HG03342 (cell line): ENCODE measurements at regions not wholly inside any gene's neighbourhood (a gene's known extent, or its start where the extent isn't known, plus 50 kb on each side); places are given as distances from the start of the nearest gene placed in this dataset.

Experiments used
- ATAC-seq: cut with Tn5 transposase; IDR thresholded peaks from one replicate; pipeline ENCODE4 v1.9.1; 2021; ENCODE audit warnings: mild to moderate bottlenecking, moderate library complexity; ENCODE audit not compliant: unreplicated experiment

- ATAC-seq: no peak
These were observed 180.0 kb downstream of the MTRR start for GRCh38 chr5:8048920-8049319.

DNA sequence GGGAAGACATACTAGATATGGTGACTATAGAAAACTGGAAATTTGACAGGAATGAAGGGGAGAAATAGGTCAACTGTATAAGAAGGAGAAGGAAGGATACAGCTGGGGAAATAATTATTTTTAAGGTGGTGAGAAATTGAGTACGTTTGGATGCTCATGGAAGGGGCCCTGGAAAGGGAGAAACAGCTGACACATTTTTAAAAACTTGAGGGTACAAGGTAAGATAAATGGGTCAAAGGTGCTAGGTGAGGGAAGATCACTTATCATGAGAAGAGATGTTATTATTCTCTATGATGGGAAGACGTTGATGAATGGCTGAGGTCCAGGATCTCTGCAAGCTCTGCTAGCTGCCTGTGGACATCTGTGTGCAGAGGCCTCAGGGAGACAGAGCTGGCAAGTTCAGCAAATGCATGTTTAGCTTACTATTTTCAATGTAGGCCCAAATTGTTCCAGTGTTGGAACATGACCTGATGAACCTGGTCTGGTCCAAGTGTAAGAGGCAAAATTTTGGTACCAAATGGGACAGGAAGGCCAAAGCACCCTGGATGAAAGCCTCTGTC is 181.7 kb downstream of the MTRR start:
- no peak for ATAC-seq

GRCh38 chr5:8053270-8053669 is 184.3 kb downstream of the MTRR start:
- no peak for ATAC-seq

DNA sequence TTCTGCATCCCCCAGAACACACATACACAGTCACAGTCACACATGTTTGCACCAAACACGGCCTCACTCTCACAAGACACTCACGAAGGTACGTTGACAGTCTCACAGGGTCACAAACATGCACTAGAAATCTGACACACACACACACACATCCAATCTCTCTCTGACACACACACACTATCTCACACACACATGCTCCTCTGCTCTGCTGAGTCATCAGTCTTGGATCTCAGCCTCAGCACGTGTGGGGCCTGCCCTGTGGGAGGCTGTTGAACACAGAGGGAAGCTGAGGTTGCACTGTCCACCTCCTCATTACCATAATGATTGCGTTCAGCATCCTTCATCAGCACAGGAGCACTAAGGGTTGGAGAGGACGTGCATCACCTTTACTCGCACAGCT is 188.8 kb downstream of the MTRR start:
- no peak for ATAC-seq

- ATAC-seq: no peak
These were observed 189.8 kb downstream of the MTRR start for GRCh38 chr5:8058616-8059190.

DNA sequence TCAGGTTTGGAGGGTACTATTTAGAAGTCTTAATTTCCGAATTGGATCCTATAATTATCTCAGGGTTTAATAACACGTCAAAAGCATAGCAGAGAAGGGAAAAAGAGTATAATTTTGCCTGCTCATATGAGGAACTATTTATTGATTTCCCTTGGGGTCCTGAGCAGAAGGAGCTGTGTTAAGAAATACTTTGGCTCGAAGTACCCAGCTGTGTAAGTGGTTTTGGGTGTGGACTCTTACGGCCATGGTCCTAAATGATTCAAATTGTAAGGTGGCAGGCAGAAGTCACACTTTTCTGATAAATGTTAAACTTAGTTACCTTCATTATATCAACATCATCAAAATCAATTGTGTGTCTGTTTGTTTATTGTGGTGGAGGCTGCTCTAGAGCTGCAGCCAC is 190.4 kb downstream of the MTRR start:
- no peak for ATAC-seq

GRCh38 chr5:8060235-8060952 is 191.4 kb downstream of the MTRR start:
- no peak for ATAC-seq

DNA sequence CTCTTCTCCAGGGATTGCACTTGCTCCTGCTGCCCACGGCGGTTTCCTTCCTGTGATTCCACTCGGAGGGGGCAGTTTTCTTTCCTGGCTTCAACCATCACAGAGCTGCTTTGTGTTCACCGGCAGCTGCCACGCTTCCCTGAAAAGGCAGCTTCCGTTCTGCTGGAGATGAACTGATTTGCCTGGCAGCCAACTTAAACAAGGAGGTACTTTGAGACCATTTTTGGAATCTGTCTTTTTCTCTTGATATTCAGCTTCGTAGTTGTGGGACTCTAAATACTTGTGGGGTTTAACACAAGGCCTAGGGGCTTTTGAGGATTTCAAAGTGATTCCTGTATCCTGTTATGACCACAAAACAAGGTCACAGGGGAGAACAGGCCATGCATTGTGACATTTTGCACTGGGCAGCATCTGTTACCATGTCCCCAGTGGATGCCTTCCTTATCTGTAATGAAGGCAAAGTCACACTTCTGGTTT is 192.0 kb downstream of the MTRR start:
- ATAC-seq: no peak

GRCh38 chr5:8062521-8062920 is 193.6 kb downstream of the MTRR start:
- ATAC-seq: no peak

DNA sequence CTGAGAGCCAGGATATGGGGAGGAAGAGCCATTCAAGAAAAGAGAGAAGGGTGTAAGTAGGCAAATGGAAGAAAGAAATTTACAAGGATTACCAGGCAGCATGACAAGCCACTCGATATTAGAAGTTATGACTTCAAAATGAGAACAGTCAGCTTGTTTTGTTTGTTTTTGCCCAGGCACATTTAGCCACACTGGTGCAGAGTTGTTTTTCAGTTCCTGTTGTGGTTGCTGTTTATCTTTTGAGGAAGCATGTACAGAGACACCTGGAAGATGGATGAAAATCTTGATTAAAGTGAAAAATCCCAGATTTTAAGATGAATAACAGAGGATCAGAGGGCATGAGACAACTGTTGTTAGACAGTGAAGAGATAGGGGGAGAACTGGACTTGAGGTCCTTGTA is 199.1 kb downstream of the MTRR start:
- ATAC-seq: peak; percentile 53

DNA sequence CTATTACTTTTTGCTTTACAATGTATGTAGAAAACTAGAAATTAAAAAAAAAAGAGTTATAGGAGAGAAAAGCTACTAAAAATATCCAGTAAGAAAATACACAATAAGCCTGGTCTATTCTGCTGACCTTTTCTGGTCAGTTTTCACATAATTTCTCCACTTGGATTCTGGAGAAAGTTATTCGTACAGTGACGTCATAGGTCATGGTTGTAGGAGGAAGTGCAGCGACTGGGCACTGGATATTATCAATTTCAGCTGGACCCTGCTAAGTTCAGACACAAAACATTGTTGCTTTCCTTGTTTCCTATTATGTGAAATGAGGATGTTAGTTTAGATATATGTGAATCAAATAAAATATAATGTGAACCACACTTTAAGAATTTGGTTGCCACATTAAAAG is 201.2 kb downstream of the MTRR start:
- ATAC-seq: no peak

DNA sequence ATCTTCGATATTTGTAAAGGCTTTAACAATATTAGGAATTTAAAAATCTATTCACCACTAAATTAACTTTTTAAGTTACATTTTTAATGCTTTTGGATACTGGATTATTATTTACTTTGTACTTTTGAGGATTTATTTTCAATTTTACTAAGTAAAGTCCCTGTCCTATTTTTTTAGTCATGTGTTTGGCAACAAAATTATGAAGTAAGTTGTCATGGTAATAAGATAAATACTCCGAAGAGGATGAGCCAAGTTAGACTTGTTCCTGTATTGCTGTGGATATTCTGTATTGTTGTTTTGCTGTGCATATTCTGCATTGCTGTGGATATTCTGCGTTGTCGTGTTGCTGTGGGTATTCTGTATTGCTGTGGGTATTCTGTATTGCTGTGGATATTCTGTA is 210.1 kb downstream of the MTRR start:
- ATAC-seq: no peak

DNA sequence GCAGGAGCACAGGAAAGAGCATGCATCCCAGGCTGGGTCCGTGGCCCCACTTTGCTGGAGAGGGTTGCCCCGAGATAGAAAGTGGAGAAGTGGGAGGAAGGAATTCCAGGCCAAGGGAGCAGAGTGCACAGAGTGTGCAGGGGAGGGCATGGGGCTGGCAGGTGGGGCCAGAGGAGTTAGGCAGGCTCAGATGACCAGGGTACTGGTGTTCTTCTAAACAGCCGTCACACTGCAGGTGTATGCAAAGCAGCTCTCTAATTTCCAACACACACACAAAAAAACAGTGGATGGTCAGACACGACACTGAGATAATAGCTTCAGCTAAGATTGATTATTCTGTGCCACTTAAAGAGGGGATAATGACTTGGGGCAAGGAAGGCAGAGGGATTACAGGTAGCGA is 212.2 kb downstream of the MTRR start:
- no peak for ATAC-seq

DNA sequence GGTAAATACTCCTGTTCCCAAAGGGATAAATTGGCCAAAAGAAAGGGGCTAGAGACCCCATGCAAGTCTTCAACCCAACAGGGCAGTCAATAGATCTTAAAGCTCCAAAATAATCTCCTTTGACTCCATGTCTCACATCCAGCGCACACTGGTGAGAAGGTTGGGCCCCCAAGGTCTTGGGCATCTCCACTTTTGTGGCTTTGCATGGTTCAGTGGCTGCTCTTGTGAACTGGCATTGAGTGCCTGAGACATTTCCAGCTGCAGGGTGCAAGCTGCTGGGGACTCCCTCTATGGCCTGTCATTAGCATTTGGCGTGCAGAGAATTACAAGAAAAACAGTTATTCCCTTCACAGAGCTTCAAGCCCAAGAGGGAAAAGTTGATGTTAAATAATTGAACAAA is 224.7 kb downstream of the MTRR start:
- ATAC-seq: no peak

DNA sequence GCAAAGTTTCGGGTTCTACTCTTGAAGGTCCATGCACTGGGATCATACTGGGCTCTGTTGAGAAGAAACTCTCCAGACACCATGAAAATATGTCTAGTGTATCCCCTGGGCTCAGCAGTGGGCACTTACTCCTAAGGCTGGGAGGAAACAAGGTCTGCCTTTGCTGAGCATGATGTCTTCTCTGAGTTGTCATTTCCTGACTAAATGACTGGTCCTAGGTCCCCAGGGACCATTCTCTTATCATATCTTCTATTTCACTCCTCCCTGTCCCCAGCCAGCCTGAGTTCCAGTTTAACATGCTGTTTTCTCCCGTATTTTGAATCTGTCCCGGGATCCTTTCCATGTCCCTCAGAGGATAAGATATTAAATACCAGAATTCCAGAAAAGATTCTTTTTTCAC is 225.4 kb downstream of the MTRR start:
- no peak for ATAC-seq

DNA sequence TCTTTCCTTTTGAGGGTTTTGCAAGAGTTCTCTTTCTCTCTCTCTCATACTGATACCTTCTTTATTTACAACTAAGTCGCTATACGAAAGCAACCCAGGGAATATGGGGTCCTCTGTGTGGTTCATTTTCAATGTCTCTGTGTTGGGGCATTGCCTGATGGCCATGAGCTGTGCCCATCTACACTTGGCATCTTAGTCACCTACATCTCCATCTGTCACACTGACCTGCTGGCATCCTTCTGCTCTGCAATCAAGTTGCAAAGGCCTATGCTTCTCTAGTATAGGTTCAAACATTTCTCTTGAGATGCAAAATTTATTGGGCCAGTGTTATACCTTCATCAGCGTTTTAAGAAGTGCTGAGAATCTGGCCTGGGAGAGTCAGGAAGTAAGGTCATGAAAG is 228.2 kb downstream of the MTRR start:
- ATAC-seq: no peak

DNA sequence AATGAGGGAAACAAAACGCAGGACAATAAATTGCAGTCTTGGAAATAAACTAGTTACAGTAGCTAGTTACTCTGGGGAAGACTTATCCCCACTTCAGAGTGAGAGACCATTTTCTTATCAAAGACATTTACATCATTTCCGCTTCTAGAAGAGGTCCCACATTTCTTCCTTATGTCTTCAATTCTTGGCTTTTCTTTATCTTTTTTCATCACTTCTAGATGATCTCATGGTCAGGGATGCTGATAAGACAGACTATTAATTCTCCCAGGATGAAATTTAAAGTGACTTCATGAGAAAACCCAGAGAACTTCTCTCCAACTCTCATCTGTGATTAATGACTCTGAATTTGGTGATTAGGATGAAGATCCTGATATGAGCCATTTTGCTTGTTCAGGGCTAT is 229.1 kb downstream of the MTRR start:
- no peak for ATAC-seq

DNA sequence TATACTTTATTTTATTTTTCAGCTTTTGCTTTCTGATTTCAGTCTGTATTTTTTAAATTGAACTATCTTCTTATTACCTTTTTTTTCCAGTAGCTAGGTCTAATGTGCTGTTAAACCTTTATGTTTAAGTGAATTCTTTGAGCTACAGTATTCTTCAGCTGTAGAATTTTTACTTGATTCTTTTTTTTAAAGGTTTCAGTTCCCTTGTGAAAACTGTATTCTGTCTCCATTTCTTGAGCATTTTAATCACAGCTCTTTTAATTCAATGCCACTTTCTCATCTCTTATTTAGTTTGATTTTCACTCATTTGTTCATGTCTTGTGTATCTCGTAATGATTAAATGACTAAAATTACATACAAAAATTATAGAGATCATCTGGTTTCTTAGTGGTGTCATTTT is 233.8 kb downstream of the MTRR start:
- no peak for ATAC-seq

DNA sequence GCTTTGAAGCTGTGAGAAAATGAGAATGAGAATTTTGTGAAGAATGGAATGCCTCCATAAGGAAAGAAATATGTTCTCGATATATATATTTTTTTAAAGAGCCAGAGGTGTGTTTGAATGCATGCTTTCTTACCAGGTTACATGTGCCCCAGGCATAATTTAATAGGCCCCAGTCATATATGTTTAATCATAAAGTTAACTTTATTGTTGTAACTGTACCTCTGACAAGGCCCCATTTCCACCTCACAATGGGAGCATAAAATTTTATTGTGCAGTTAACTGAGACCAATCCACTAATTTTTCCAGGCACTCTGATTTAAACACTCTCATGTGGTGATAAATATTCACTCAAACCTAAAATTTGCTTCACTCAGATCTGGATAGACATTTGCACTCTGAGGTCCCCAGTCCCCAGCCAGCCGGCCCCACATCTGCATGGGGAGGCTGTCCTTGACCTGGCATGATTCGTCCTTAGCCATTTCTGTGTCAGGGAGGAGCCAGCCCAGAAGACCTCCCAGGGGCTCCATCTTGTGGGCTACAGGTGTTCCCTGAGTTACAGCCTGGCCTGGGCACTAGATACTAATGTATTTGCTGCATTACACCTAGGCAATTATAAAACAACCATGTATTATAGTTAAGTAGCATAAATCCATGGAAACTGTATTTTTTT is 245.8 kb downstream of the MTRR start:
- no peak for ATAC-seq

GRCh38 chr5:8123559-8123958 is 254.6 kb downstream of the MTRR start:
- ATAC-seq: no peak

GRCh38 chr5:8134609-8135008 is 265.7 kb downstream of the MTRR start:
- ATAC-seq: no peak

DNA sequence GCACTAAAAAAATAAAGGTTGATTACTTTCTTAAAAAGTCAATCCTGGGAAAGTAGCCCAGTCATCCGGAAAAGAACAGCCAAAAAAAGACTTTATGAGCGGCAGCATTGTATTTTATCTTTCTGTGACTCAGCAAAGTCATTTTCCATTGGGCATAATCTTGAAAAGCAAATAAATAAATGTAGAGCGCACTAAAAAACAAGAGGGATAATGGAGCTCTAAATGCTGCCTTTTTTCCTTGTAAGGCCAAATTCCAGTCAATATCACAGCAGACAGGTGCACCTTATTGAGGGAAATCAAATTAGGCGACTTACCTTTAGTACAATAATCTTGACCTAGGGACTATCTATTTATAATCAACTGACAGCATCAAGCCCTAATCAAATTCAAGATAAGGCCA is 266.8 kb downstream of the MTRR start:
- no peak for ATAC-seq
